NCI-H146 (cell line): ENCODE measurements at regions not wholly inside any gene's neighbourhood (a gene's known extent, or its start where the extent isn't known, plus 50 kb on each side); places are given as distances from the start of the nearest gene placed in this dataset.

Experiments
- DNase-seq: peaks from one replicate; lab custom pipeline; 2025; lab: John Stamatoyannopoulos, UW

GRCh38 chr20:60213126-60213893 is 255.1 kb downstream of the CDH26 start:
- no peak for DNase-seq

GRCh38 chr20:60214901-60215815 is 256.9 kb downstream of the CDH26 start:
- DNase-seq: no peak

GRCh38 chr20:60215816-60216730 is 257.9 kb downstream of the CDH26 start:
- no peak for DNase-seq

- no peak for DNase-seq
Observed at GRCh38 chr20:60219231-60219630, 261.0 kb downstream of the CDH26 start.

- no peak for DNase-seq
Observed at GRCh38 chr20:60219984-60220562, 261.9 kb downstream of the CDH26 start.

GRCh38 chr20:60220706-60221105 is 262.5 kb downstream of the CDH26 start:
- DNase-seq: no peak

GRCh38 chr20:60221593-60221992 is 263.4 kb downstream of the CDH26 start:
- no peak for DNase-seq

- DNase-seq: no peak
Observed at GRCh38 chr20:60222497-60222896, 264.3 kb downstream of the CDH26 start.

- DNase-seq: no peak
Observed at GRCh38 chr20:60223174-60223573, 265.0 kb downstream of the CDH26 start.

- peak; percentile 37 for DNase-seq
Observed at GRCh38 chr20:60224914-60225313, 266.7 kb downstream of the CDH26 start.

- DNase-seq: no peak
Observed at GRCh38 chr20:60228255-60228654, 270.0 kb downstream of the CDH26 start.

GRCh38 chr20:60232380-60232779 is 274.2 kb downstream of the CDH26 start:
- no peak for DNase-seq

- DNase-seq: no peak
Observed at GRCh38 chr20:60233018-60233630, 274.9 kb downstream of the CDH26 start.

GRCh38 chr20:60236613-60237012 is 278.4 kb downstream of the CDH26 start:
- no peak for DNase-seq

GRCh38 chr20:60237981-60238380 is 279.8 kb downstream of the CDH26 start:
- DNase-seq: no peak

- no peak for DNase-seq
Observed at GRCh38 chr20:60238992-60239660, 280.9 kb downstream of the CDH26 start.

- no peak for DNase-seq
Observed at GRCh38 chr20:60239956-60240355, 281.7 kb downstream of the CDH26 start.

GRCh38 chr20:60240415-60240814 is 282.2 kb downstream of the CDH26 start:
- DNase-seq: no peak

GRCh38 chr20:60240986-60241385 is 282.8 kb downstream of the CDH26 start:
- no peak for DNase-seq

- DNase-seq: no peak
Observed at GRCh38 chr20:60242836-60243505, 284.7 kb downstream of the CDH26 start.
